ENCODE measurements at regions not wholly inside any gene's neighbourhood (a gene's known extent, or its start where the extent isn't known, plus 50 kb on each side); places are given as distances from the start of the nearest gene placed in this dataset.
"Not testable (repeated sequence)": the region's sequence is repeated elsewhere in the genome, so short reads cannot be mapped to it uniquely, and the experiment has no call there.

GRCh38 chr13:24931450-24932251, 164.3 kb upstream of the PABPC3 start:
- no peak for DNase-seq

GRCh38 chr13:24933106-24934023, 162.6 kb upstream of the PABPC3 start:
- not testable (repeated sequence) for DNase-seq

- DNase-seq = not testable (repeated sequence)
Measured at GRCh38 chr13:24934024-24934385, 161.9 kb upstream of the PABPC3 start.

GRCh38 chr13:24938966-24939365, 157.0 kb upstream of the PABPC3 start:
- no peak for DNase-seq

GRCh38 chr13:24941023-24941713, 154.8 kb upstream of the PABPC3 start:
- not testable (repeated sequence) for DNase-seq

GRCh38 chr13:24943136-24943535, 152.8 kb upstream of the PABPC3 start:
- DNase-seq = no peak

- DNase-seq = not testable (repeated sequence)
Measured at GRCh38 chr13:24944073-24944472, 151.9 kb upstream of the PABPC3 start.

GRCh38 chr13:24948977-24949376, 147.0 kb upstream of the PABPC3 start:
- DNase-seq = not testable (repeated sequence)

- DNase-seq = not testable (repeated sequence)
Measured at GRCh38 chr13:24950611-24951010, 145.3 kb upstream of the PABPC3 start.

GRCh38 chr13:24967970-24968369, 128.0 kb upstream of the PABPC3 start:
- not testable (repeated sequence) for DNase-seq

GRCh38 chr13:24968416-24968815, 127.5 kb upstream of the PABPC3 start:
- peak in 1 of 2 experiments; percentile 25 for DNase-seq

GRCh38 chr13:24973102-24973501, 122.8 kb upstream of the PABPC3 start:
- DNase-seq = not testable (repeated sequence)

GRCh38 chr13:24981181-24981803, 114.6 kb upstream of the PABPC3 start:
- DNase-seq = not testable (repeated sequence)

- no peak for DNase-seq
Measured at GRCh38 chr13:24982333-24982999, 113.5 kb upstream of the PABPC3 start.

GRCh38 chr13:24983094-24983493, 112.8 kb upstream of the PABPC3 start:
- no peak for DNase-seq

GRCh38 chr13:24984134-24984533, 111.8 kb upstream of the PABPC3 start:
- no peak for DNase-seq

- no peak for DNase-seq
Measured at GRCh38 chr13:24985107-24985506, 110.8 kb upstream of the PABPC3 start.

GRCh38 chr13:24985896-24986295, 110.0 kb upstream of the PABPC3 start:
- DNase-seq = no peak

GRCh38 chr13:24986826-24987225, 109.1 kb upstream of the PABPC3 start:
- no peak for DNase-seq

- DNase-seq = not testable (repeated sequence)
Measured at GRCh38 chr13:24989959-24990358, 106.0 kb upstream of the PABPC3 start.

GRCh38 chr13:24992946-24993345, 103.0 kb upstream of the PABPC3 start:
- not testable (repeated sequence) for DNase-seq

- peak; percentile 72 to 83 for DNase-seq
Measured at GRCh38 chr13:24995225-24995804, 100.6 kb upstream of the PABPC3 start.
